ENCODE measurements at regions not wholly inside any gene's neighbourhood (a gene's known extent, or its start where the extent isn't known, plus 50 kb on each side); places are given as distances from the start of the nearest gene placed in this dataset.

DNA sequence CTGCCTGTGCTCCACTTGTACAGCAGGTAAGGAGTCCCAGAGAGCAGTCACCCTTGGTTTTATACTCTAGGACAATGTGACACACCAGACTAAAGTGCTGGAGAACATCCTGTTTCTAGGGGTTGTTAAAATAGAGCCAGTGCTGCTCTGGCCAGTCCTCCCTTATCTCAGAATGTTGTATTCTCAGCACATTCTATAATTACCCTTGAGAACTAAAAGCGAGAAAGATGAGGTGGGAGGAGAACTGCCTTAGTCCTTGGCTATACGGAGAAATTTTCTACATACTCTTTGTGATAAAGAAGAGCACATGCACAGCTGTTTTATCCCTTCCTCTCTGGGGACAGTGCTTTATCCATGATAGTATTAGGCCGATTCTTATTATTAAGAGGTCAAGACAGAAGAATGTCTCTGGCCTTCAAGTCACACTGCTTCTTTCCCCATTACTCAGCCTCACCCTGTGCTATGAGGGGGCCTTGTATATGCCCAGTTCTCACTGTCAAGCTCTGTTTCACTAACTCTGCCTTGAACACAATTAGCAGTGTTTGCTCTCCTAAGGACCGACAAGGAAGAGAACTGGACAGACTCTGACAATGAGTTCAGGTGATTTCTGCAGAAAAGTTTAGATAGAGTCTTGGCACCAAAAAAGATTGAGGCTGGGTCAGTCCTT, 385.8 kb downstream of the TRIB2 start:
- TF ChIP-seq CTCF (IDR thresholded peaks at IDR 0.05; ENCODE audit: borderline replicate concordance, control extremely low read depth, extremely low read depth, insufficient read depth, missing control alignments) = no peak
- in situ Hi-C loops (cut with MboI; ENCODE audit: low sequenced_read_pairs, unreplicated experiment) = no loop called here
- no peak for DNase-seq (ENCODE audit: low spot score)

GRCh38 chr2:13103151-13103550, 386.4 kb downstream of the TRIB2 start:
- no peak for TF ChIP-seq CTCF (IDR thresholded peaks at IDR 0.05; ENCODE audit: borderline replicate concordance, control extremely low read depth, extremely low read depth, insufficient read depth, missing control alignments)
- no peak for DNase-seq (ENCODE audit: low spot score)
- in situ Hi-C loops (cut with MboI; ENCODE audit: low sequenced_read_pairs, unreplicated experiment) = no loop called here

DNA sequence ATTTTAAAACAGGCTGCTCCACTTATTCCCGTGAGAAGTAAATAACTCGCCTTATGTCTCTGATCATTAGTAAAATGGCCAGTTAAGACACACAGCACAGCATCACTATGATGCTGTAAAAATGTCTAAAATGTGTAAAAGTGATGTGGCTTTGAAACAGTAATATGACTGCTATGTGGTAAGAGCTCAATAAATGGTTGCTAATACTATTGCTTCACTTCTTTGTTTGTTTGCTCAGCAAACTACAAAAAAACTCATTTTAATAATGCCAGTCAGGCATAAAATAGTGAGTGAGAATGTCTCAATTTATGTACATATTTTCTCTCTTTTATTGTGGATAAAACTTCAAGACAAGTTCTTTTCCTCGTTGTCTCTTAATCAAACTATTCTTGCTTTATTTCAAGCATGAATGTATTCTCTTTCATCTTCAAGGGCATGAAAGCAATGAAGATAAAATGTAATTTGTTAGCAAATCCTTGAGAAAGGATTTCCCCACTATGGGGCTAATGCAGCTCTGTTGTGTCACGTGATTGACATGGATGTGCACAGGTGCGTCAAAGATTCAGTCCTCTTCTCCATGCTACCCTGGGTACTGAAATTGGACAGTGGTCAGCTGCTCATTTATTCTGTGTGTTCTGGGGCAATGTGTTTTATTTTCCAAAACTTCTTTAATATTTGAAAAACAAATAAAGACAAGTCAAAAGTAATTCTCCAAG, 387.2 kb downstream of the TRIB2 start:
- in situ Hi-C loops (cut with MboI; ENCODE audit: low sequenced_read_pairs, unreplicated experiment) = no loop called here
- no peak for TF ChIP-seq CTCF (IDR thresholded peaks at IDR 0.05; ENCODE audit: borderline replicate concordance, control extremely low read depth, extremely low read depth, insufficient read depth, missing control alignments)
- no peak for DNase-seq (ENCODE audit: low spot score)

DNA sequence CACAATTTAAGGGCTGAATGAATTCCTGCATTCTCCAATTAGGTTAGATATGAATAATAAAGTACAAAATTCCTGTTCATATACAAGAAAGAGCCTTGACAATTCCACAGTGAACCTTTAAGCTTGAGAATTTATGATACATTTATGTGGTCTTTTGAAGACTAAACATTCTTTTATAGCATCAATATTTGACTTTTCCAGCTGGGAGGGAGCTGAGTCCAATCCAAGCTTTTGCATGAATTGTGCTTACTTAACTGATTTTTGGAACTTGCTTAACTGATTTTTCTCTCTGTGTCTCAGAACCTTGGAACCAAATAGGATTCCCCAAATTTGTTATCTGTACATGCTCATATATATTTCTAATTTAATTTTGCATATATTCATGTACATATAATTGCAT, 388.0 kb downstream of the TRIB2 start:
- no peak for TF ChIP-seq CTCF (IDR thresholded peaks at IDR 0.05; ENCODE audit: borderline replicate concordance, control extremely low read depth, extremely low read depth, insufficient read depth, missing control alignments)
- in situ Hi-C loops (cut with MboI; ENCODE audit: low sequenced_read_pairs, unreplicated experiment) = no loop called here
- no peak for DNase-seq (ENCODE audit: low spot score)

- TF ChIP-seq CTCF (IDR thresholded peaks at IDR 0.05; ENCODE audit: borderline replicate concordance, control extremely low read depth, extremely low read depth, insufficient read depth, missing control alignments) = no peak
- in situ Hi-C loops (cut with MboI; ENCODE audit: low sequenced_read_pairs, unreplicated experiment) = no loop called here
- DNase-seq (ENCODE audit: low spot score) = no peak
These were observed 389.6 kb downstream of the TRIB2 start for GRCh38 chr2:13106302-13106701.

DNA sequence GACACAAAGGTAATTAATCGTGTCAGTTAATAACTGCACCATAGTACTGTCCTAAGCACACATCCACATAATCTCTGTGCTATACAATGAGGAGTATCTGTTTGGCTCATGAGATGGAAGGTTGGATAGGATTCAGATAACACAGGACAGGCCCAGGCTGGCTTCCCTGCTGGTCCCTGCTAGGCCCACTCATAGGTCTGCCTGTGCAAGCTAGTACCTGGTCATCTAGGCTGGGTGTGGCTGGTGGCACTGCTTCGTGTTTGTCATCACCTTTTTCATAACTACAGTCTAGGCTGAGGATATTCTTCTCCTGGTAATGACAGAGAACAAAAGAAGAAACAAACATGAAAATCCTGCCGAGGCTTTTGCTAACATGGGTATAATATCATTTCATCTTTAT, 392.8 kb downstream of the TRIB2 start:
- no peak for TF ChIP-seq CTCF (IDR thresholded peaks at IDR 0.05; ENCODE audit: borderline replicate concordance, control extremely low read depth, extremely low read depth, insufficient read depth, missing control alignments)
- in situ Hi-C loops (cut with MboI; ENCODE audit: low sequenced_read_pairs, unreplicated experiment) = no loop called here
- no peak for DNase-seq (ENCODE audit: low spot score)
